Rectal smooth muscle tissue (tissue), 1 donor: ENCODE measurements at regions not wholly inside any gene's neighbourhood (a gene's known extent, or its start where the extent isn't known, plus 50 kb on each side); places are given as distances from the start of the nearest gene placed in this dataset.

Experiments used
- H3K27ac ChIP-seq: one replicate; pipeline ENCODE4 v1.7.0; 2013; ENCODE audit warnings: low read depth, low read length, inconsistent platforms
- H3K27me3 ChIP-seq: one replicate; pipeline ENCODE4 v1.7.0; 2013; ENCODE audit warnings: low read length; ENCODE audit not compliant: control insufficient read depth, insufficient read depth
- H3K36me3 ChIP-seq: one replicate; pipeline ENCODE4 v1.7.0; 2013; ENCODE audit warnings: low read length; ENCODE audit not compliant: control insufficient read depth, insufficient read depth
- H3K4me1 ChIP-seq: one replicate; pipeline ENCODE4 v1.7.0; 2013; ENCODE audit warnings: low read length; ENCODE audit not compliant: control insufficient read depth, insufficient read depth
- H3K4me3 ChIP-seq: one replicate; pipeline ENCODE4 v1.7.0; 2013; ENCODE audit warnings: low read length
- H3K9ac ChIP-seq: one replicate; pipeline ENCODE4 v1.7.0; 2013; ENCODE audit warnings: low read length

GRCh38 chr1:13952985-13953384, 253.0 kb downstream of the PRDM2 start:
- H3K4me1 ChIP-seq = no peaks in the 10 kb centered on the region
- H3K27me3 ChIP-seq = no peaks in the 10 kb centered on the region
- H3K27ac ChIP-seq = no peak overlapping the region
- H3K9ac ChIP-seq = no peak overlapping the region
- H3K36me3 ChIP-seq = no peaks in the 10 kb centered on the region
- no peak overlapping the region for H3K4me3 ChIP-seq

GRCh38 chr1:13956393-13956792, 256.4 kb downstream of the PRDM2 start:
- no peaks in the 10 kb centered on the region for H3K36me3 ChIP-seq
- H3K4me1 ChIP-seq = no peaks in the 10 kb centered on the region
- H3K27me3 ChIP-seq = no peaks in the 10 kb centered on the region
- no peak overlapping the region for H3K9ac ChIP-seq
- H3K4me3 ChIP-seq = no peak overlapping the region
- no peak overlapping the region for H3K27ac ChIP-seq

GRCh38 chr1:13960375-13960987, 260.5 kb downstream of the PRDM2 start:
- Histone ChIP-seq H3K27me3 (peaks cover 4% of the 10 kb centered on the region), H3K9ac (no peak overlapping the region), H3K27ac (no peak overlapping the region), H3K4me3 (no peak overlapping the region), H3K4me1 (no peaks in the 10 kb centered on the region), H3K36me3 (no peaks in the 10 kb centered on the region)

GRCh38 chr1:13964768-13965167, 264.8 kb downstream of the PRDM2 start:
- no peaks in the 10 kb centered on the region for H3K36me3 ChIP-seq
- H3K4me1 ChIP-seq = no peaks in the 10 kb centered on the region
- no peak overlapping the region for H3K9ac ChIP-seq
- peaks cover 4% of the 10 kb centered on the region for H3K27me3 ChIP-seq
- no peak overlapping the region for H3K27ac ChIP-seq
- H3K4me3 ChIP-seq = no peak overlapping the region

- Histone ChIP-seq H3K27ac (no peak overlapping the region), H3K9ac (no peak overlapping the region), H3K36me3 (no peaks in the 10 kb centered on the region), H3K27me3 (peaks cover 4% of the 10 kb centered on the region), H3K4me1 (no peaks in the 10 kb centered on the region), H3K4me3 (no peak overlapping the region)
Observed at GRCh38 chr1:13965770-13966398, 265.9 kb downstream of the PRDM2 start.

GRCh38 chr1:13967707-13968106, 267.7 kb downstream of the PRDM2 start:
- Histone ChIP-seq H3K9ac (no peak overlapping the region), H3K36me3 (no peaks in the 10 kb centered on the region), H3K4me1 (no peaks in the 10 kb centered on the region), H3K27me3 (peaks cover 4% of the 10 kb centered on the region), H3K27ac (no peak overlapping the region), H3K4me3 (no peak overlapping the region)

- Histone ChIP-seq H3K27ac (no peak overlapping the region), H3K36me3 (no peaks in the 10 kb centered on the region), H3K4me1 (no peaks in the 10 kb centered on the region), H3K9ac (no peak overlapping the region), H3K4me3 (no peak overlapping the region), H3K27me3 (peaks cover 4% of the 10 kb centered on the region)
Observed at GRCh38 chr1:13968361-13968760, 268.4 kb downstream of the PRDM2 start.

GRCh38 chr1:13970631-13971247, 270.8 kb downstream of the PRDM2 start:
- Histone ChIP-seq H3K4me1 (no peaks in the 10 kb centered on the region), H3K9ac (no peak overlapping the region), H3K27ac (no peak overlapping the region), H3K4me3 (no peak overlapping the region), H3K27me3 (no peaks in the 10 kb centered on the region), H3K36me3 (no peaks in the 10 kb centered on the region)

GRCh38 chr1:13976485-13976884, 276.5 kb downstream of the PRDM2 start:
- H3K4me3 ChIP-seq = no peak overlapping the region
- no peak overlapping the region for H3K27ac ChIP-seq
- no peaks in the 10 kb centered on the region for H3K27me3 ChIP-seq
- H3K36me3 ChIP-seq = no peaks in the 10 kb centered on the region
- no peak overlapping the region for H3K9ac ChIP-seq
- H3K4me1 ChIP-seq = no peaks in the 10 kb centered on the region

- Histone ChIP-seq H3K27me3 (no peaks in the 10 kb centered on the region), H3K27ac (no peak overlapping the region), H3K9ac (no peak overlapping the region), H3K4me3 (no peak overlapping the region), H3K4me1 (no peaks in the 10 kb centered on the region), H3K36me3 (no peaks in the 10 kb centered on the region)
Observed at GRCh38 chr1:13981142-13981541, 281.2 kb downstream of the PRDM2 start.

GRCh38 chr1:13983393-13983792, 283.4 kb downstream of the PRDM2 start:
- Histone ChIP-seq H3K27me3 (no peaks in the 10 kb centered on the region), H3K4me3 (no peak overlapping the region), H3K4me1 (no peaks in the 10 kb centered on the region), H3K9ac (no peak overlapping the region), H3K36me3 (no peaks in the 10 kb centered on the region), H3K27ac (no peak overlapping the region)

GRCh38 chr1:13990939-13991338, 291.0 kb downstream of the PRDM2 start:
- no peaks in the 10 kb centered on the region for H3K36me3 ChIP-seq
- no peaks in the 10 kb centered on the region for H3K4me1 ChIP-seq
- H3K27me3 ChIP-seq = no peaks in the 10 kb centered on the region
- no peak overlapping the region for H3K27ac ChIP-seq
- H3K4me3 ChIP-seq = no peak overlapping the region
- no peak overlapping the region for H3K9ac ChIP-seq
